GM21717 (cell line): ENCODE measurements at regions not wholly inside any gene's neighbourhood (a gene's known extent, or its start where the extent isn't known, plus 50 kb on each side); places are given as distances from the start of the nearest gene placed in this dataset.

Experiments
- ATAC-seq: cut with Tn5 transposase; IDR thresholded peaks from one replicate; pipeline ENCODE4 v1.9.1; 2021; ENCODE audit warnings: mild to moderate bottlenecking, moderate library complexity; ENCODE audit not compliant: unreplicated experiment

DNA sequence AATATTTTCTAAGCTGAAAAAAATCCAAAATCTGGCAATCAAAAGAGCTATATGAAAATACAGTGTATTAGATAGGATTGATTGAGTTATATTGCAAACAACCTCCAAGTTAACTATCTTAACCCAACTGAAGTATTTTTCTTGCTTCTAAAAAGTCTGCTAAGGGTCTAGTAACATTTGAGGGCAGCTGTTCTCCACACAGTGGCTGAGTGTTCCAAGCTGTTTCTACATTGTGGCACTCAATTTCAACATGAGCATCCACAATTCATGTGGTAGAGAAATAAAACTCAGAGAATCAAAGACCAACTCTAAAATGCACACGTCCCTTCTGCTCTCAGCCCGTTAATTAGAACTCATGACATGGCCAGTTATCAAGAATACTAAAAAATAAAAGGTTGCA is 340.0 kb downstream of the C12orf50 start:
- ATAC-seq = no peak

GRCh38 chr12:87687362-87687761 is 341.8 kb downstream of the C12orf50 start:
- ATAC-seq = no peak

DNA sequence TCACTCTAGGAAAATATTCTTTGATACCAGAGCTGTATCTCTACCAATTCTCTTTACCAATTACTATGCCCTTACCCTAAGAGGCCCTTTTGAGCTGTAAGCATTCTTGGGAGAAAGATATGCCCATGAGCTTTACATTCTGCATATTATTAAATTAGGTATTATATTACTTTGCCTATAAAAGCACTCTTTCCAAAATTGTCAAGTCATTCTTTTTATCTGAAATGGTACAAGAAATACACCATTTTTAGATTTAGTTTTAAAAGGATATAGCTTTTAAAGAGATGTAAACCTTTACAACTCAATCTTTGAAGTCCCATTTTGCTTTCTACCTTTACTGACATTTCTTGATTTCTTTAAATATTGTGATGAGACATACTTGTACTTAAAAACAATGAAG is 343.5 kb downstream of the C12orf50 start:
- no peak for ATAC-seq

- ATAC-seq = no peak
Observed at GRCh38 chr12:87679251-87679650, 349.9 kb downstream of the C12orf50 start.

DNA sequence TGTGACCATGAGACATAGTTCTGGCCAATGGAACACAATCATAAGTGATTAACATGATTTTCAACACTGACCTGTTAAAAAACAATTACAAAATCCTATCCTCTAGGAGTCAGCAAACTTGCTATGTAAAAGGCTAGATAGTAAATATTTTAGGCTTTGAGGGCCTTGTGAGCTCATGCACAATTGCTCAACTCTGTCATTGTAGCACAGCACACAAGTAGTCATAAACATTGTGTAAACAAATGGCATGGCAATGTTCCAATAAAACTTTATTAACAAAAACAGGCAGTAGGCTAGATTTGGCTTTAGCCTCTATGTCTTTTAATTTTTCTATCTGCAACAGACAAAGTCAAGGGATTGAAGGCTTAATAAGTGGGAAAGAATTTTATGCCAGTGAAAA is 350.7 kb downstream of the C12orf50 start:
- no peak for ATAC-seq

DNA sequence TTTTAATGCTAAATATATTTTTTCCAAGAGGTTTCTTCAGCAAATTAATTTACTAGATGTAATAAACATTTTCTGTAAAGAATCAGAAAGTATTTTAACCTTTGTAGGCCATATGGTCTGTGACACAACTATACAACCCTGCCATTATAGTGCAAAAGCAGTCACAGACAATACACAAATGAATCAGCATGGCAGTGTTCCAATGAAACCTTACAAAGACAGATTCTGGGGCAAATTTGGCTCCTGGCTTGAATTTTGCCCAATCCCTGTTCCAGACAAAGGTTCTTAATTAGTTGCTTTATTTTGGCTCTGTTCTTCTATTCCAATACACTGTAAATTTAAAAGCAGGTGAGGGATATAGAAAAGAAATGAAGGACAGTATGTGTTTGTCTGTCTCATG is 352.5 kb downstream of the C12orf50 start:
- ATAC-seq = no peak

DNA sequence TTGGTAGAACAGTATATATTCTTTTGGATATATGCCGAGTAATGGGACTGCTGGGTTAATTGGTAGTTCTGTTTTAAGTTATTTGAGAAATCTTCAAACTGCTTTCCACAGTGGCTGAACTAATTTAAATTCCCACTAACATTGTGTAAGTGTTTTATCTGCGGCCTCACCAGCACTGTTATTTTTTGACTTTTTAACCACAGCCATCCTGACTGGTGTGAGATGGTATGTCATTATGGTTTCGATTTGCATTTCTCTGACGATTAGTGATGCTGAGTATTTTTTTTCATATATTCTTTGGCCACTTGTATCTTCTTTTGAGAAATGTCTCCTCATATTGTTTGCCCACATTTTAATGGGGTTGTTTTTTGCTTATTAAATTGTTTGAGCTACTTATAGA is 357.4 kb downstream of the C12orf50 start:
- no peak for ATAC-seq

GRCh38 chr12:87670448-87670847 is 358.8 kb downstream of the C12orf50 start:
- no peak for ATAC-seq

GRCh38 chr12:87667378-87667777 is 361.8 kb downstream of the C12orf50 start:
- no peak for ATAC-seq

- peak; percentile 90 for ATAC-seq
Observed at GRCh38 chr12:87661786-87662377, 367.3 kb downstream of the C12orf50 start.

GRCh38 chr12:87660987-87661774 is 368.0 kb downstream of the C12orf50 start:
- ATAC-seq = no peak

DNA sequence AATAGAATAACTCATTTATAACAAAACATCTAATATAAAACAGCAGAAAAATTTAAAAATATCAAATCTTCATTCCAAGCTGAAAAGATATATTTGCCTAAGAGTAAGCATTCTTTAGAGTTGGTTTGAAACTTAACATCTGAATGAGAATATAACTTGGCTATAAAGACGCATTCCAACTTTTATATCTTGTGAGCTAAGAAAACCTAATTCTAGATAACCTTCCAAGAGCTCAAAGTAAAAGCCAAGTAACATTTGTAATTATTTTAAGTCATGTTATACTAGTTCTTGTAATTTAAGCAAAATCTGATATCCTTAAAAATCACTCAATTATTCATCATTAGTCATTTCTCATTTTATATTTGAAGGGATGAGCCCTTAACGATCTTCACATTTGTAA is 368.9 kb downstream of the C12orf50 start:
- ATAC-seq = no peak

GRCh38 chr12:87656311-87656710 is 372.9 kb downstream of the C12orf50 start:
- ATAC-seq = no peak

GRCh38 chr12:87651670-87652425 is 377.4 kb downstream of the C12orf50 start:
- ATAC-seq = no peak

- no peak for ATAC-seq
Observed at GRCh38 chr12:87642245-87642644, 387.0 kb downstream of the C12orf50 start.

DNA sequence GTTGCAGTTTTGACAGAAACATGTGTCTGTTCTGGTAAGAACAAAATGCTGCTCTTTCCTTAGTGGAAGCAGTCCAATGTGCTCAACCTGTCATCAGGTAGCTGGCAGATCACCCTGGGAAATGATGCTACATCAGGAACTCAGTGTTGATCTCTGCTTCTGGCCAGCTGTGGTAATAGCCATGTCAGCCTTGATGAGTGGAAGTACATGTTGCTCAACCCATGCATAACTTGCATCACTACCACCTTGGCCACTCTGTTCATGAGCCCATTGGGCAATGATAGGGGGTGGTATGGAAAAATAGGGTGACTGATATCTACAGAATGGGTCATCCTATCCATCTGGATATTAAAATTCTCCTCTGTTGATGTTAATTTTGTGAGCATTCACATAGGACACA is 411.0 kb downstream of the C12orf50 start:
- ATAC-seq = no peak

GRCh38 chr12:87612996-87613395 is 416.2 kb downstream of the C12orf50 start:
- no peak for ATAC-seq

GRCh38 chr12:87608321-87608720 is 420.9 kb downstream of the C12orf50 start:
- ATAC-seq = no peak

GRCh38 chr12:87603727-87604126 is 425.5 kb downstream of the C12orf50 start:
- ATAC-seq = no peak

GRCh38 chr12:87599459-87599858 is 429.7 kb downstream of the C12orf50 start:
- no peak for ATAC-seq

- ATAC-seq = no peak
Observed at GRCh38 chr12:87597114-87597513, 432.1 kb downstream of the C12orf50 start.

GRCh38 chr12:87596636-87597035 is 432.6 kb downstream of the C12orf50 start:
- ATAC-seq = no peak
